ENCODE measurements at regions not wholly inside any gene's neighbourhood (a gene's known extent, or its start where the extent isn't known, plus 50 kb on each side); places are given as distances from the start of the nearest gene placed in this dataset.

- TF ChIP-seq NFE2L1 (CRISPR knock-in tag; IDR thresholded peaks at IDR 0.05) (no peak), CTCF (IDR thresholded peaks at IDR 0.05) (no peak), CREM (CRISPR knock-in tag; IDR thresholded peaks at IDR 0.05) (no peak), JUN (CRISPR knock-in tag; IDR thresholded peaks at IDR 0.05) (no peak), SP1 (CRISPR knock-in tag; conservative IDR thresholded peaks at IDR 0.05) (no peak), SMAD3 (CRISPR knock-in tag; IDR thresholded peaks at IDR 0.05; ENCODE audit: borderline replicate concordance) (no peak)
Observed at GRCh38 chr1:191798178-191798577, 360.1 kb upstream of the RGS18 start.
